Activated T-cell treated with anti-CD3 and anti-CD28 coated beads, Interleukin-2, amount 50 U/mL, for 24 hours (primary cell): ENCODE measurements at regions not wholly inside any gene's neighbourhood (a gene's known extent, or its start where the extent isn't known, plus 50 kb on each side); places are given as distances from the start of the nearest gene placed in this dataset.
"Not testable (repeated sequence)": the region's sequence is repeated elsewhere in the genome, so short reads cannot be mapped to it uniquely, and the experiment has no call there.

Experiments
- DNase-seq: peaks from one replicate; pipeline ENCODE4 v3.0.0-alpha.2; 2020
- H3K27ac Mint-ChIP-seq: 2 replicates; pipeline ENCODE4 v1.8.0; 2020; ENCODE audit warnings: mild to moderate bottlenecking, mixed read lengths
- H3K27me3 Mint-ChIP-seq: 2 replicates; pipeline ENCODE4 v1.8.0; 2020; ENCODE audit warnings: mixed read lengths
- H3K36me3 Mint-ChIP-seq: 2 replicates; pipeline ENCODE4 v1.8.0; 2020; ENCODE audit warnings: low read depth, mixed read lengths
- H3K4me1 Mint-ChIP-seq: 2 replicates; pipeline ENCODE4 v1.8.0; 2020; ENCODE audit warnings: low read depth, mixed read lengths
- H3K4me3 Mint-ChIP-seq: 2 replicates; pipeline ENCODE4 v1.8.0; 2020; ENCODE audit warnings: mild to moderate bottlenecking, moderate library complexity, mixed read lengths
- H3K9me3 Mint-ChIP-seq: 2 replicates; pipeline ENCODE4 v1.8.0; 2020; ENCODE audit warnings: mixed read lengths

DNA sequence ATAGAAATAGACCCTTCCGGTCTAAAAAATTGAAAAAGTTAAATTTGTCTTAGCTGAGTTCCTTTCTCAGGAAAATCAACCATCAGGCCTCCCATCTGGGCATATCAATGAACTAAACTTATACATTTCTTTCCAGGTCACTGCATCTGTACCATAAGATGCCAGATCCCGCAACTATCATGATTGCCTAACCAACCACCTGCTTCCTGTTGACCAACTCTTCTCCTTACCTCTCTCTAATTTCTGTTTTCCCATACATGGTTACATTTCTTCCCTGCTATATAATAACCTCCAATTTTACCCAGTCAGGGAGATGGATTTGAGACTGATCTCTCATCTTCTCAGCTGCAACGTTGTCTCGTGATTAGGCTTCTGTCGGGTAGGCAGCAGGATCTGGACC, 228.7 kb downstream of the FSIP2 start:
- Mint-ChIP-seq H3K9me3 (peaks cover 8% of the 10 kb centered on the region), H3K4me1 (no peaks in the 10 kb centered on the region), H3K36me3 (no peaks in the 10 kb centered on the region), H3K27ac (no peak overlapping the region), H3K27me3 (no peaks in the 10 kb centered on the region), H3K4me3 (no peak overlapping the region)
- DNase-seq, result no peak

- Mint-ChIP-seq H3K4me1 (no peaks in the 10 kb centered on the region), H3K27me3 (no peaks in the 10 kb centered on the region), H3K36me3 (no peaks in the 10 kb centered on the region), H3K27ac (no peak overlapping the region), H3K9me3 (peaks cover 8% of the 10 kb centered on the region), H3K4me3 (no peak overlapping the region)
- DNase-seq, result no peak
Measured at GRCh38 chr2:185970148-185970852, 231.7 kb downstream of the FSIP2 start.

DNA sequence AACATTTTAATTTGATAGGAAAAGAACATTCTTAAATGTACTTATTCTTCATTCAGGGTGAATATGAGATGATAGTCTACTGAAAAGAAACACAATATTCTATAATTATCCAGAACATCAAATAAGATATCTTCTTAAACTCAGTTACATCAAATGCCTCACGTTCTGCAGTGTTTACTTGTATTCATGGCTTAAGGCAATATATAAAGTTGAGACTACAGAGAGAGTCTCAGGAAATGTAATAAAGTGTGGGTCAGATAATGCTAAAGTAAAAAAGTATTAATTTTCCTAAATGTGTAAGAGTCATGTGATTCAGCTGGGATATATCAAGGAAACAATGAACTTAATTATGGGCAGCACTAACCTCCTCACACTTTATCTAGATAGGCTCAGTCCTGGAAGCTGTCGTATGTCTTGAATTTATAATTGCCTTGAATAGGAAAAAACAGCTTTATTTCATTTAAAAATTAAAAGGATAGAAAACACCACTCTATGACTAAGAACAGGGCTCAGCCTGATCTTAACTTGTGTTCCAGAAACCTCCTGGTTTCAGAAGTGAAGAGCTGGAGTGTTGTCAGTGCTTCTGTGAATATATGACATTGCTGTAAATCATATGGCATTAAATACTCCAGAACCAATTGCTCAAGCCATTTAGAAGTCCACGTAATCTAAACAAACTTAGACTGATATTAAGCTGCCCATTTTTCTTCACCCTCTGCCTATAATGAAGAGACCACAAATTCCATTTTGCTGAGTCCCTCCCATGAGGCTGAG, 240.2 kb downstream of the FSIP2 start:
- H3K4me1 Mint-ChIP-seq, result peaks cover 3% of the 10 kb centered on the region
- no peak for DNase-seq
- no peak overlapping the region for H3K27ac Mint-ChIP-seq
- no peaks in the 10 kb centered on the region for H3K36me3 Mint-ChIP-seq
- H3K9me3 Mint-ChIP-seq, result peaks cover 2% of the 10 kb centered on the region
- H3K27me3 Mint-ChIP-seq, result no peaks in the 10 kb centered on the region
- H3K4me3 Mint-ChIP-seq, result no peak overlapping the region

- H3K36me3 Mint-ChIP-seq, result no peaks in the 10 kb centered on the region
- H3K4me1 Mint-ChIP-seq, result peaks cover 3% of the 10 kb centered on the region
- H3K27ac Mint-ChIP-seq, result no peak overlapping the region
- no peak for DNase-seq
- H3K27me3 Mint-ChIP-seq, result no peaks in the 10 kb centered on the region
- no peaks in the 10 kb centered on the region for H3K9me3 Mint-ChIP-seq
- no peak overlapping the region for H3K4me3 Mint-ChIP-seq
Measured at GRCh38 chr2:185979546-185980071, 241.0 kb downstream of the FSIP2 start.

DNA sequence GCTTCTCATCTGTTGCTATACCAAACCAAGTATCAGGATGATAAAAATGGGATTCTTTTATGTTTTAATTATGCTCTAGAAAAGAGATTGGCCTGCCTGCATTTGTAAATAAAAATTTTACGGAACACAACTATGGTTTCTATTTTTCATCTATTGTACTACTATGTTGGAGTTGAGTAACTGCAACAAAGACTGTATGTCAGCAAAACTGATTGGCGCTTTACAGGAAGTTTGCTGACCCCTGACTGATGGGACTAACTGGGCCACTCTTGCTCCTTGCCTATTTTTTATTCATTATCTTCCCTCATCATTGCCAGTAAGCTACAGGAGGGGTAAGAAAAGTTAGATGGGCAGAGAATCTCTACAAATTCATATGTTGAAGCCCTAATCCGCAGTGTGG, 242.3 kb downstream of the FSIP2 start:
- no peak for DNase-seq
- Mint-ChIP-seq H3K27ac (no peak overlapping the region), H3K27me3 (no peaks in the 10 kb centered on the region), H3K9me3 (no peaks in the 10 kb centered on the region), H3K4me1 (peaks cover 3% of the 10 kb centered on the region), H3K4me3 (no peak overlapping the region), H3K36me3 (no peaks in the 10 kb centered on the region)

DNA sequence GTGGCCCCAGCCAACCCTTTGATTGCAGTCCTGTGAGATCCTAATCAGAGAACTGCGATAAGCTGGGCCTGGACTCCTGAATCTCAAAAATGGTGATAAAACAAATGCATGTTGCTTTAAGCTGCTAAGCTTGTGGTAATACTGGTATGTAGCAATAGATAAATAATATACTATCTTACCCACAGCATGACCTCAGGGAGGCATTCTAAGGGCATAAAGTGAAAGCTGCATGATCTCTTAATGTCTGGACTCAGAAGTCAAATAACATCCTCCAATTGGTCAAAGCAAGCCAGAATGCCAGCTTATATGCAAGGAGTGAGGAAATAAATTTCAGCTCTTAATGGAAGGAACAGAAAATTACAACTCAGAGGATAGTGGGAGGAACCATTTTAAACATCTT, 246.1 kb downstream of the FSIP2 start:
- Mint-ChIP-seq H3K36me3 (no peaks in the 10 kb centered on the region), H3K27me3 (no peaks in the 10 kb centered on the region), H3K27ac (no peak overlapping the region), H3K4me3 (no peak overlapping the region), H3K9me3 (no peaks in the 10 kb centered on the region), H3K4me1 (peaks cover under 1% of the 10 kb centered on the region)
- DNase-seq, result no peak

GRCh38 chr2:185988907-185989306, 250.3 kb downstream of the FSIP2 start:
- H3K4me1 Mint-ChIP-seq, H3K27ac Mint-ChIP-seq, H3K4me3 Mint-ChIP-seq, H3K9me3 Mint-ChIP-seq, H3K36me3 Mint-ChIP-seq, DNase-seq, H3K27me3 Mint-ChIP-seq: not testable (repeated sequence)

GRCh38 chr2:185990861-185991525, 252.4 kb downstream of the FSIP2 start:
- no peak for DNase-seq
- Mint-ChIP-seq H3K36me3 (no peaks in the 10 kb centered on the region), H3K27ac (no peak overlapping the region), H3K4me3 (no peak overlapping the region), H3K9me3 (no peaks in the 10 kb centered on the region), H3K27me3 (no peaks in the 10 kb centered on the region), H3K4me1 (no peaks in the 10 kb centered on the region)

DNA sequence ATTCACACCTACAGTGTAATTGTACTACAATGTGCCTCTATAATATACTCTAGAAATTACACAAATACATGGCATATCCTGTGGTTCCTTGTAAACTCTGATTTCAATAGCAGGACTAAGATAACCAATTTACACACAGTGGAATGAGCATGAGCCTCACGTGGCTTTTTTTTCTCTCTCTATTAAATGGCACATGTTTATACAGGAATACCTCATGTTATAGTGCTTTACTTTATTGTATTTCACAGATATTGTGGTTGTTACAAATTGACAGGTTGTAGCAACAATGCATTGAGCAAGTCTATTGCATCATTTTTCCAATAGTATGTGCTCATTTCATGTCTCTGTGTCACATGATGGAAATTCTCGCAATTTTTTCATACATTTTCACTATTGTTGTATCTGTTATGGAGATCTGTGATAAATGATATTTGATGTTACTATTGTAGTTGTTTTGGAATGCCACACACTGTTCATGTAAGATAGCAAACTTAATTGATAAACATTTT, 260.0 kb downstream of the FSIP2 start:
- Mint-ChIP-seq H3K4me3 (no peak overlapping the region), H3K27me3 (no peaks in the 10 kb centered on the region), H3K27ac (no peak overlapping the region), H3K36me3 (no peaks in the 10 kb centered on the region), H3K9me3 (no peaks in the 10 kb centered on the region), H3K4me1 (peaks cover 2% of the 10 kb centered on the region)
- DNase-seq, result no peak

- Mint-ChIP-seq H3K4me1 (no peaks in the 10 kb centered on the region), H3K4me3 (no peak overlapping the region), H3K27ac (no peak overlapping the region), H3K27me3 (no peaks in the 10 kb centered on the region), H3K9me3 (peaks cover 24% of the 10 kb centered on the region), H3K36me3 (peaks cover 10% of the 10 kb centered on the region)
- no peak for DNase-seq
Measured at GRCh38 chr2:186009341-186009740, 270.7 kb downstream of the FSIP2 start.

- H3K27ac Mint-ChIP-seq, result no peak overlapping the region
- H3K9me3 Mint-ChIP-seq, result peaks cover 20% of the 10 kb centered on the region
- no peak for DNase-seq
- H3K4me3 Mint-ChIP-seq, result no peak overlapping the region
- no peaks in the 10 kb centered on the region for H3K4me1 Mint-ChIP-seq
- no peaks in the 10 kb centered on the region for H3K27me3 Mint-ChIP-seq
- peaks cover 8% of the 10 kb centered on the region for H3K36me3 Mint-ChIP-seq
Measured at GRCh38 chr2:186017278-186017677, 278.7 kb downstream of the FSIP2 start.

DNA sequence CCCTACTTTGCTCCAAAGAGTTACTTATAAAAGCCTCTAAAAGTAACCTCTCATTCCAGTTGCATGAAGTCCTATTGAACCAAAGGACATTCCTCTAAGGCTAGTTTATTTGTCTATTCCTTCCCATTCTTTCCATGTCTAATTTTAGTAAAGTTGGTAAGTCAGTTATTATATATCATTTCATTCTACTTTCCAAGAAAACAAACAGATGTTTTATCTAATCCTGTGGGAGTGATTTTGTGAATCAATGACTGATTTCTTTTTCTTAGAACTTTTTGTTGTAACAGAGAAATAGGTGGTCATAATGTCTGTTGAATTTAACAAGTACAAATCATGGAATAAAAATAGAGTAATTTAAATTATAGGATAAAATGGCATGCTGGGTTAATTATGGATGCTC, 286.3 kb downstream of the FSIP2 start:
- H3K27ac Mint-ChIP-seq, result no peak overlapping the region
- no peak for DNase-seq
- no peaks in the 10 kb centered on the region for H3K27me3 Mint-ChIP-seq
- H3K36me3 Mint-ChIP-seq, result no peaks in the 10 kb centered on the region
- no peaks in the 10 kb centered on the region for H3K9me3 Mint-ChIP-seq
- H3K4me3 Mint-ChIP-seq, result no peak overlapping the region
- H3K4me1 Mint-ChIP-seq, result no peaks in the 10 kb centered on the region

DNA sequence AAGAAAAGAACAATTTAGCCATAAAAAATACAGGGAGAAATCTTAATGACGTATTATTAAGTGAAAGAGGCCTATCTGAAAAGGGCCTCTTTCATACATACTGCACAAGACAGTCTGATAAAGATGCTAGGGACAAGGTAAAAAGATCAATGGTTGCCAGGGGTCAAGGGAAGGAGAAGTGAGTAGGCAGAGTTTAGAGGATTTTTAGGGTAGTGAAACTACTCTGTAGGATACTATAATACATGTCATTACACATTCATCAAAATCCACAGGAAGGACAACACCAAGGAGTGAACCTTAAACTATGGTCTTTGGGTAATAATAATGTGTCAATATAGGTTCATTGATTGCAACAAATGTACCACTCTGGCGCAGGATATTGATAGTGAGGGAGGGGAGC, 289.3 kb downstream of the FSIP2 start:
- Mint-ChIP-seq H3K4me1 (no peaks in the 10 kb centered on the region), H3K9me3 (no peaks in the 10 kb centered on the region), H3K4me3 (no peak overlapping the region)

DNA sequence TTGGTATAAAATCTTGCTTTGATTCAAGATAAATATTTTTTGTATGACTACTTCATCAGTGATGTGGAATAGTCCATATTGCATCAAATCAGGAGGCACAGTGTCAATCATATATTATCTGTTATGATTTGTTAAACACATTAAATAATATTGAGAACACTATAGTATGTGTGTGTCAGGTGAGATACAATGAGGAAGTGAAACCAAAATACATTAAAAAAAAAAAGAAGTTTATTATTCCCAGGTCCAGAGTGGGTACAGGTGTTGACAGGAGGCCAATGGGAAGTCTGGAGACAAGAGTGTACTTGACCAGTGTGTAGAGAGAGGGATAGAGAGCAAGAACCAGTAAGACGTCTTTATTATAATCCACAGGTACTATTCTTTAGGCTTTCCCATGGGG, 292.6 kb downstream of the FSIP2 start:
- H3K36me3 Mint-ChIP-seq, result no peaks in the 10 kb centered on the region

More for the DNA sequence above, 289.3 kb downstream of the FSIP2 start:
- Mint-ChIP-seq H3K36me3 (no peaks in the 10 kb centered on the region), H3K27me3 (no peaks in the 10 kb centered on the region), H3K27ac (no peak overlapping the region)
- DNase-seq, result no peak

More for the DNA sequence above, 292.6 kb downstream of the FSIP2 start:
- Mint-ChIP-seq H3K27me3 (no peaks in the 10 kb centered on the region), H3K4me1 (no peaks in the 10 kb centered on the region), H3K27ac (no peak overlapping the region), H3K4me3 (no peak overlapping the region), H3K9me3 (no peaks in the 10 kb centered on the region)
- no peak for DNase-seq
